ENCODE measurements at regions not wholly inside any gene's neighbourhood (a gene's known extent, or its start where the extent isn't known, plus 50 kb on each side); places are given as distances from the start of the nearest gene placed in this dataset.

GRCh38 chr20:30937790-30938189, 319.7 kb upstream of the DEFB115 start (continued):
- TF ChIP-seq JUND (IDR thresholded peaks at IDR 0.05; ENCODE audit: low read length) (no peak), RBBP5 (IDR thresholded peaks at IDR 0.05; ENCODE audit: borderline replicate concordance, low read depth, low read length) (no peak)

Measured in H1 (cell line).